ENCODE measurements at regions not wholly inside any gene's neighbourhood (a gene's known extent, or its start where the extent isn't known, plus 50 kb on each side); places are given as distances from the start of the nearest gene placed in this dataset.

DNA sequence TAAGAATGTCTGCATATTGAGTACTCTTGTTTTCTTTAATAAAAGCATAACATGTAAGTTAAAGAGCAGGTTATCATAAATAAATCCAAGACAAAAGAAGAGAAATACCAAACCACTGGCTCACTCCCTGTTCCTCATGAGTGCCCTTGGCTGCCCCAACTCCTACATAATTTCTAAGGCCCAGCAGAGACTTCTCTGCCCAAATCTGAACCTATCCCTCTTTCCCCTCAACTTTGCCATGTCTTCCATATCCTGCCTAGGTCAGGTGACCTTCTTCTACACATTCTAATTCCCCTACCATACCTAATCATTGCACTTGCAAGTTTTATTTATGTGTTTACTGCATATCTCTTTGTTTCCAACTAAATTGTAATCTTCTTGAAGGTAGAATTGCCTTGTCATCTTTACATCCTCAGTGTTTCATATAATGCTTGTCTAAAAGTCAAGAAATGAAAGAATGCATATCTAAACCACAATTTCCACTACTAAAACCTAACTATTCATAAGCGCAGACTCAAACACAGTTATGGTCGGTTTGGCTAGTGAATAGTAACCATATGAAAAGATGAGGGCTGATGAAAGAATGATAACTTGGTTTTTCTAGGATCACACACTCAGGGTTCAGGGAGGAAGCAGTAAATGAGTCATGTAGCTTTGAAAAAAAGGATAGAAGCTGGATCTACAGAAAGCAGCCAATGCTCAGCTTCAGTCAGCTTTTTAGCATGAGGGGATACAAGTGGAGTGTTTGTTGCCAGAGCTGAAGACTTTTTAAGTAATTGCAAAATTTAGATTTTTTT lies 53.3 kb upstream of the EYA4 start:
- Histone ChIP-seq H3K27me3 (ENCODE audit: insufficient read depth, poor library complexity, severe bottlenecking) (peaks cover 2% of the 10 kb centered on the region), H3K4me3 (replicated peaks; ENCODE audit: insufficient read depth, low read length) (no peak overlapping the region), H3K27ac (replicated peaks) (no peak overlapping the region)
- TF ChIP-seq GABPA (IDR thresholded peaks at IDR 0.05; ENCODE audit: low read depth) = no peak
- TF ChIP-seq SPI1 (IDR thresholded peaks at IDR 0.05; ENCODE audit: borderline replicate concordance, low read depth) = no peak
- TF ChIP-seq POLR2AphosphoS5 (IDR thresholded peaks at IDR 0.05; ENCODE audit: low read depth) = no peak
- no peak for DNase-seq (ENCODE audit: low read depth in 1 of 2, low spot score in 1 of 2)

DNA sequence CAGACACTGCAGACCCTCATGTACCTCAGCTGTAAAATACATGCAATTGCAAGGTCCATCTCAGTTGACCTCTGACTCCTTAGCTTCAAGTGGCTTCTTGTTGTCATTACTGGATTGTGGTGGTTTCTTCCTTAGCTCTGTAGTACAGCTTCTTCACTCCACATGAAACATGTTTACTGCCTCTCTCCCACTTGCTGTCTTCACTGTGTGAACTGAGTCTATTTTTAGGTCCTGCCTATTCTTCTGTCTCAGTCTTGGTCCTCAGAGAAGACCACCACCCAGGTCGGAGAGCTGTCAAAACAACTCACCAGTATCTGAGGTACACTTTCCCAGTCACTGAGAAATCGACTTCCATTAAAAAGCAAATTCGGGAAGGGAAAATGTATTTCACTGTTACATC lies 50.2 kb upstream of the EYA4 start:
- Histone ChIP-seq H3K4me3 (replicated peaks; ENCODE audit: insufficient read depth, low read length) (no peak overlapping the region), H3K27ac (replicated peaks) (no peak overlapping the region), H3K27me3 (ENCODE audit: insufficient read depth, poor library complexity, severe bottlenecking) (peaks cover 2% of the 10 kb centered on the region)
- TF ChIP-seq, protein P1, sequence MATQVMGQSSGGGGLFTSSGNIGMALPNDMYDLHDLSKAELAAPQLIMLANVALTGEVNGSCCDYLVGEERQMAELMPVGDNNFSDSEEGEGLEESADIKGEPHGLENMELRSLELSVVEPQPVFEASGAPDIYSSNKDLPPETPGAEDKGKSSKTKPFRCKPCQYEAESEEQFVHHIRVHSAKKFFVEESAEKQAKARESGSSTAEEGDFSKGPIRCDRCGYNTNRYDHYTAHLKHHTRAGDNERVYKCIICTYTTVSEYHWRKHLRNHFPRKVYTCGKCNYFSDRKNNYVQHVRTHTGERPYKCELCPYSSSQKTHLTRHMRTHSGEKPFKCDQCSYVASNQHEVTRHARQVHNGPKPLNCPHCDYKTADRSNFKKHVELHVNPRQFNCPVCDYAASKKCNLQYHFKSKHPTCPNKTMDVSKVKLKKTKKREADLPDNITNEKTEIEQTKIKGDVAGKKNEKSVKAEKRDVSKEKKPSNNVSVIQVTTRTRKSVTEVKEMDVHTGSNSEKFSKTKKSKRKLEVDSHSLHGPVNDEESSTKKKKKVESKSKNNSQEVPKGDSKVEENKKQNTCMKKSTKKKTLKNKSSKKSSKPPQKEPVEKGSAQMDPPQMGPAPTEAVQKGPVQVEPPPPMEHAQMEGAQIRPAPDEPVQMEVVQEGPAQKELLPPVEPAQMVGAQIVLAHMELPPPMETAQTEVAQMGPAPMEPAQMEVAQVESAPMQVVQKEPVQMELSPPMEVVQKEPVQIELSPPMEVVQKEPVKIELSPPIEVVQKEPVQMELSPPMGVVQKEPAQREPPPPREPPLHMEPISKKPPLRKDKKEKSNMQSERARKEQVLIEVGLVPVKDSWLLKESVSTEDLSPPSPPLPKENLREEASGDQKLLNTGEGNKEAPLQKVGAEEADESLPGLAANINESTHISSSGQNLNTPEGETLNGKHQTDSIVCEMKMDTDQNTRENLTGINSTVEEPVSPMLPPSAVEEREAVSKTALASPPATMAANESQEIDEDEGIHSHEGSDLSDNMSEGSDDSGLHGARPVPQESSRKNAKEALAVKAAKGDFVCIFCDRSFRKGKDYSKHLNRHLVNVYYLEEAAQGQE (IDR thresholded peaks at IDR 0.05; ENCODE audit: insufficient replicate concordance, low read depth) = no peak
- TF ChIP-seq GABPA (IDR thresholded peaks at IDR 0.05; ENCODE audit: low read depth) (no peak), SPI1 (IDR thresholded peaks at IDR 0.05; ENCODE audit: borderline replicate concordance, low read depth) (no peak)
- no peak for DNase-seq (ENCODE audit: low read depth in 1 of 2, low spot score in 1 of 2)

DNA sequence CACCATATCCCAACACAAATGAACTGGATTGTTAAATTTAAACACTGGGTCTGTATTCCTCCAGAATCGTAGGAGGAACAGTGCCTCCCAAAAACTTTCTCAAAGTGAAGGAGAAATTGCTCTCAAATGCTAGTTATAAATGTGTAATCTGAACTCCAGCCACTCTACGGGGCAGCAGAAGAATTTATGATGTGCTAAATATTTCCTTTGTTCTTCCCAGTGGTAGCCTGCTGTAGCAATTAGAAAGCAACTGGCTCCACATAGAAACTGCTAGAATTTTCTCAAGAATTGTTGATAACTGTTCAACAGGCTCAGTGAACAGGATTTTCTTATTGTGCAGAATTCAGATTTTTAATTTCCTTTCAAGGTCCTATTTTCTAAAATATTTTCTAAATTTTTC lies 49.8 kb upstream of the EYA4 start:
- H3K4me3 ChIP-seq (replicated peaks; ENCODE audit: insufficient read depth, low read length) = no peak overlapping the region
- TF ChIP-seq GABPA (IDR thresholded peaks at IDR 0.05; ENCODE audit: low read depth) (no peak), SPI1 (IDR thresholded peaks at IDR 0.05; ENCODE audit: borderline replicate concordance, low read depth) (no peak)
- TF ChIP-seq, protein P1 (IDR thresholded peaks at IDR 0.05; ENCODE audit: insufficient replicate concordance, low read depth) = no peak
- TF ChIP-seq, protein P2, sequence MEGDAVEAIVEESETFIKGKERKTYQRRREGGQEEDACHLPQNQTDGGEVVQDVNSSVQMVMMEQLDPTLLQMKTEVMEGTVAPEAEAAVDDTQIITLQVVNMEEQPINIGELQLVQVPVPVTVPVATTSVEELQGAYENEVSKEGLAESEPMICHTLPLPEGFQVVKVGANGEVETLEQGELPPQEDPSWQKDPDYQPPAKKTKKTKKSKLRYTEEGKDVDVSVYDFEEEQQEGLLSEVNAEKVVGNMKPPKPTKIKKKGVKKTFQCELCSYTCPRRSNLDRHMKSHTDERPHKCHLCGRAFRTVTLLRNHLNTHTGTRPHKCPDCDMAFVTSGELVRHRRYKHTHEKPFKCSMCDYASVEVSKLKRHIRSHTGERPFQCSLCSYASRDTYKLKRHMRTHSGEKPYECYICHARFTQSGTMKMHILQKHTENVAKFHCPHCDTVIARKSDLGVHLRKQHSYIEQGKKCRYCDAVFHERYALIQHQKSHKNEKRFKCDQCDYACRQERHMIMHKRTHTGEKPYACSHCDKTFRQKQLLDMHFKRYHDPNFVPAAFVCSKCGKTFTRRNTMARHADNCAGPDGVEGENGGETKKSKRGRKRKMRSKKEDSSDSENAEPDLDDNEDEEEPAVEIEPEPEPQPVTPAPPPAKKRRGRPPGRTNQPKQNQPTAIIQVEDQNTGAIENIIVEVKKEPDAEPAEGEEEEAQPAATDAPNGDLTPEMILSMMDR (IDR thresholded peaks at IDR 0.05; ENCODE audit: insufficient read depth, low read length) = no peak
- peaks cover 2% of the 10 kb centered on the region for H3K27me3 ChIP-seq (ENCODE audit: insufficient read depth, poor library complexity, severe bottlenecking)
- H3K27ac ChIP-seq (replicated peaks) = no peak overlapping the region
- no peak for DNase-seq (ENCODE audit: low read depth in 1 of 2, low spot score in 1 of 2)

All from HL-60 (cell line).